Testis (tissue), 2 donors: ENCODE measurements at regions not wholly inside any gene's neighbourhood (a gene's known extent, or its start where the extent isn't known, plus 50 kb on each side); places are given as distances from the start of the nearest gene placed in this dataset.

Experiments used
- DNase-seq: peaks from one replicate; pipeline ENCODE4 v3.0.0-alpha.2; 2019
- H3K27ac ChIP-seq, 2 donors: fragments of 200-600 bp; sonication (generic); one replicate each; pipeline ENCODE4 v1.5.1; 2019
- H3K27me3 ChIP-seq: fragments of 200-600 bp; sonication (generic); one replicate; pipeline ENCODE4 v1.5.1; 2019
- H3K36me3 ChIP-seq: fragments of 200-600 bp; sonication (generic); one replicate; pipeline ENCODE4 v1.5.1; 2017; ENCODE audit warnings: low read depth; ENCODE audit errors: missing control alignments
- H3K4me1 ChIP-seq: fragments of 200-600 bp; sonication (generic); one replicate; pipeline ENCODE4 v1.5.1; 2019
- H3K4me3 ChIP-seq, 2 donors: fragments of 200-600 bp; sonication (generic); one replicate each; pipeline ENCODE4 v1.5.1; 2017 to 2019
- H3K9me3 ChIP-seq: fragments of 200-600 bp; sonication (generic); one replicate; pipeline ENCODE4 v1.5.1; 2017
- POLR2A ChIP-seq: fragments of 450-650 bp; IDR thresholded peaks from one replicate; pipeline ENCODE4 v1.6.1; 2017; ENCODE audit warnings: antibody characterized with exemption, mild to moderate bottlenecking, moderate library complexity
- WGBS, 2 donors: methylation state at CpG; one replicate each; pipeline ENCODE4 v1.1.5; 2018; 5-methylcytosine and 5-hydroxymethylcytosine counted together
- intact Hi-C: fragments of 100-400 bp; cut with DNase I; formaldehyde crosslinking; loops from one replicate; pipeline ENCODE4 v1.15.1; 2023; ENCODE audit warnings: low total_unique reads
- TF ChIP-seq, protein P1 (sequence below), 3 experiments: fragments of 450-650 bp in 2 of 3; fragments of 200-600 bp in 1 of 3; sonication (generic) in 1 of 3; IDR thresholded peaks; one replicate each; pipeline ENCODE4 v1.5.1; 2016 to 2019; ENCODE audit warnings: antibody characterized with exemption in 3 of 3, mild to moderate bottlenecking in 2 of 3, moderate library complexity in 1 of 3

- TF ChIP-seq, protein P1, sequence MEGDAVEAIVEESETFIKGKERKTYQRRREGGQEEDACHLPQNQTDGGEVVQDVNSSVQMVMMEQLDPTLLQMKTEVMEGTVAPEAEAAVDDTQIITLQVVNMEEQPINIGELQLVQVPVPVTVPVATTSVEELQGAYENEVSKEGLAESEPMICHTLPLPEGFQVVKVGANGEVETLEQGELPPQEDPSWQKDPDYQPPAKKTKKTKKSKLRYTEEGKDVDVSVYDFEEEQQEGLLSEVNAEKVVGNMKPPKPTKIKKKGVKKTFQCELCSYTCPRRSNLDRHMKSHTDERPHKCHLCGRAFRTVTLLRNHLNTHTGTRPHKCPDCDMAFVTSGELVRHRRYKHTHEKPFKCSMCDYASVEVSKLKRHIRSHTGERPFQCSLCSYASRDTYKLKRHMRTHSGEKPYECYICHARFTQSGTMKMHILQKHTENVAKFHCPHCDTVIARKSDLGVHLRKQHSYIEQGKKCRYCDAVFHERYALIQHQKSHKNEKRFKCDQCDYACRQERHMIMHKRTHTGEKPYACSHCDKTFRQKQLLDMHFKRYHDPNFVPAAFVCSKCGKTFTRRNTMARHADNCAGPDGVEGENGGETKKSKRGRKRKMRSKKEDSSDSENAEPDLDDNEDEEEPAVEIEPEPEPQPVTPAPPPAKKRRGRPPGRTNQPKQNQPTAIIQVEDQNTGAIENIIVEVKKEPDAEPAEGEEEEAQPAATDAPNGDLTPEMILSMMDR (IDR thresholded peaks at IDR 0.05): no peak
- TF ChIP-seq POLR2A: no peak
- peaks cover 18% of the 10 kb centered on the region for H3K4me1 ChIP-seq
These were observed 174.9 kb downstream of the SMAD6 start for GRCh38 chr15:66876731-66877476.

GRCh38 chr15:66877477-66878271, 175.6 kb downstream of the SMAD6 start:
- peak; percentile 13 for DNase-seq
- no peak overlapping the region for H3K4me3 ChIP-seq
- intact Hi-C loops: no loop called here
- H3K36me3 ChIP-seq: no peaks in the 10 kb centered on the region
- no peaks in the 10 kb centered on the region for H3K9me3 ChIP-seq
- TF ChIP-seq, protein P1 (IDR thresholded peaks at IDR 0.05): no peak
- no peak for TF ChIP-seq POLR2A
- no peaks in the 10 kb centered on the region for H3K27me3 ChIP-seq
- H3K27ac ChIP-seq: no peak overlapping the region
- 34 to 43% methylated on average over 6 to 9 of the region's 9 CpGs for WGBS, 2 donors
- peaks cover 19% of the 10 kb centered on the region for H3K4me1 ChIP-seq

More at GRCh38 chr15:66876731-66877476, 174.9 kb downstream of the SMAD6 start:
- H3K4me3 ChIP-seq: no peak overlapping the region
- intact Hi-C loops: no loop called here
- WGBS, 2 donors: 81 to 84% methylated on average over 16 to 20 of the region's 20 CpGs
- H3K9me3 ChIP-seq: no peaks in the 10 kb centered on the region
- H3K27ac ChIP-seq: no peak overlapping the region
- no peaks in the 10 kb centered on the region for H3K36me3 ChIP-seq
- no peaks in the 10 kb centered on the region for H3K27me3 ChIP-seq
- peak; percentile 11 for DNase-seq

GRCh38 chr15:66878761-66879160, 176.7 kb downstream of the SMAD6 start:
- H3K36me3 ChIP-seq: no peaks in the 10 kb centered on the region
- H3K27ac ChIP-seq: no peak overlapping the region
- no peak overlapping the region for H3K4me3 ChIP-seq
- peak; percentile 6 for DNase-seq
- TF ChIP-seq, protein P1 (IDR thresholded peaks at IDR 0.05): no peak
- no peak for TF ChIP-seq POLR2A
- intact Hi-C loops: no loop called here
- no peaks in the 10 kb centered on the region for H3K27me3 ChIP-seq
- peaks cover 27% of the 10 kb centered on the region for H3K4me1 ChIP-seq
- WGBS, 2 donors: 69 to 85% methylated on average over 4 of the region's 4 CpGs
- H3K9me3 ChIP-seq: no peaks in the 10 kb centered on the region

GRCh38 chr15:66879531-66880368, 177.7 kb downstream of the SMAD6 start:
- no peak overlapping the region for H3K27ac ChIP-seq
- H3K27me3 ChIP-seq: no peaks in the 10 kb centered on the region
- H3K4me3 ChIP-seq: no peak overlapping the region
- peak; percentile 7 for DNase-seq
- intact Hi-C loops: no loop called here
- WGBS, 2 donors: 83 to 94% methylated on average over 7 to 8 of the region's 8 CpGs
- no peak for TF ChIP-seq POLR2A
- TF ChIP-seq, protein P1 (IDR thresholded peaks at IDR 0.05): no peak
- peaks cover 29% of the 10 kb centered on the region for H3K4me1 ChIP-seq
- no peaks in the 10 kb centered on the region for H3K9me3 ChIP-seq
- H3K36me3 ChIP-seq: no peaks in the 10 kb centered on the region
